ENCODE measurements at regions not wholly inside any gene's neighbourhood (a gene's known extent, or its start where the extent isn't known, plus 50 kb on each side); places are given as distances from the start of the nearest gene placed in this dataset.

DNA sequence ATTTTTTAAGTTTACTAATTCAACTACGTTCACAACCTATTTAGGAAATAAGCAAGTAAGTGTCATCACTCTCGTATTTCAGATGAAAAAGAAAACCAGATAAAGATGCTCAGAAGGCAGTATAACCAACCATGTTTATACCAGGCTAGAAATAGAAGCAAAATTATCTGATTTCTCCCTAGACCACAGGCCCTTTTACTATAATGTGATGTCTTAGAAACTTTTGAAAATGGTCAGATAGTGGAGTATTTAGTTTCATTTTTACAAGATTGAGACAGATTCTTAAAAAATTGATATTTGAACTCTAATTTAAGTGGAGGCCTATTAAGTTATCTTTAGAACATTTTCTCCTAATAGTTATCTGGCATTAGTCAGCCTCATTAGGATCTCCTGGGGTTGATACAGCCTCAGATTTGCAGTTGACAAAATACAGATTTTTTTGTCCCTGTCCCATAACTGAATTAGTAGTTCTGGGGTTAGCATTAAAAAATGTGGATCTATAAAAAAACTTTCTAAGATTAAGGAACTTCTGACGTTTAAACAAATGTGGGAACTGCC is 818.7 kb upstream of the PCDH9 start (continued):
- TF ChIP-seq RNF2 (IDR thresholded peaks at IDR 0.05; ENCODE audit: borderline replicate concordance, low read depth, low read length, missing control alignments, poor library complexity, severe bottlenecking) (no peak), KDM4A (IDR thresholded peaks at IDR 0.05; ENCODE audit: low read depth, low read length, severe bottlenecking) (no peak)

Data from H1 (cell line).